GM12878 (cell line): ENCODE measurements at regions not wholly inside any gene's neighbourhood (a gene's known extent, or its start where the extent isn't known, plus 50 kb on each side); places are given as distances from the start of the nearest gene placed in this dataset.

Experiments
- ATAC-seq: fragments of 200-7000 bp; cut with Tn5 transposase; 3 replicates; pipeline ENCODE4 v1.9.1; 2020; ENCODE audit warnings: mild to moderate bottlenecking, moderate library complexity
- BruUV-seq: library from RNA; stranded (reverse); fragments of 400-500 nt; replicated peaks from 2 replicates; lab custom pipeline; 2021; lab: Mats Ljungman, UMichigan
- CTCF ChIA-PET: fragments of 300-600 bp; sonication (Branson Sonifier 250); formaldehyde crosslinking; extraction: SDS; loops from one replicate; lab custom pipeline; 2021; ENCODE audit warnings: inconsistent platforms; lab: Yijun Ruan, JAX
- POLR2A ChIA-PET: fragments of 350-600 bp; formaldehyde crosslinking; extraction: SDS; loops from one replicate; lab custom pipeline; 2021; ENCODE audit warnings: inconsistent platforms; lab: Charles Lee
- RAD21 ChIA-PET: fragments of 300-600 bp; sonication (Branson Sonifier 250); formaldehyde crosslinking; loops from one replicate; lab custom pipeline; 2023; ENCODE audit warnings: antibody characterized with exemption; ENCODE audit not compliant: unreplicated experiment; lab: Charles Lee
- SMC1A ChIA-PET: fragments of 300-600 bp; sonication (Branson Sonifier 250); formaldehyde crosslinking; loops from one replicate; lab custom pipeline; 2023; ENCODE audit not compliant: unreplicated experiment, uncharacterized antibody; lab: Charles Lee
- DNase-seq: peaks from one replicate; pipeline ENCODE4 v3.0.0-alpha.2; 2011; ENCODE audit warnings: low read depth, low spot score
- FAIRE-seq: peaks from 3 replicates; lab custom pipeline; 2011; peaks lifted over from hg19 to GRCh38; lab: Jason Lieb, UNC
- H2AFZ ChIP-seq: 2 replicates; pipeline ENCODE4 v1.6.0; 2011; ENCODE audit warnings: low read depth, low read length, control low read depth; ENCODE audit not compliant: control insufficient read depth
- H3K27ac ChIP-seq: 2 replicates; pipeline ENCODE4 v1.5.1; 2011; ENCODE audit warnings: control low read depth; ENCODE audit not compliant: control insufficient read depth, insufficient read depth
- H3K27me3 ChIP-seq, 2 experiments: replicated peaks in 1 of 2; 2 replicates each; pipeline versions ENCODE4 v1.6.0 to v1.6.1; 2011; ENCODE audit warnings: low read length in 1 of 2; ENCODE audit not compliant: control insufficient read depth in 2 of 2, insufficient read depth in 2 of 2
- H3K36me3 ChIP-seq, 2 experiments: 2 replicates each; pipeline ENCODE4 v1.5.1; 2011; ENCODE audit warnings: low read length in 1 of 2; ENCODE audit not compliant: control insufficient read depth in 2 of 2, insufficient read depth in 2 of 2
- H3K4me1 ChIP-seq: 2 replicates; pipeline ENCODE4 v1.6.1; 2011; ENCODE audit warnings: mild to moderate bottlenecking, low read length, moderate library complexity, mixed read lengths; ENCODE audit not compliant: control insufficient read depth, insufficient read depth
- H3K4me2 ChIP-seq: 2 replicates; pipeline ENCODE4 v1.6.0; 2011; ENCODE audit warnings: control low read depth; ENCODE audit not compliant: control insufficient read depth, insufficient read depth
- H3K4me3 ChIP-seq: fragments of 200-600 bp; sonication (generic); 2 replicates; pipeline ENCODE4 v1.5.1; 2016
- H3K79me2 ChIP-seq: 2 replicates; pipeline ENCODE4 v1.6.0; 2011; ENCODE audit warnings: low read length; ENCODE audit not compliant: control insufficient read depth, insufficient read depth
- H3K9ac ChIP-seq: 2 replicates; pipeline ENCODE4 v1.8.0; 2011; ENCODE audit warnings: low read length, control low read depth, mixed read lengths; ENCODE audit not compliant: control insufficient read depth, insufficient read depth
- H3K9me3 ChIP-seq: replicated peaks from 3 replicates; pipeline ENCODE4 v1.5.1; 2011; ENCODE audit warnings: mild to moderate bottlenecking, low read length; ENCODE audit not compliant: control insufficient read depth, insufficient read depth
- H4K20me1 ChIP-seq: 2 replicates; pipeline ENCODE4 v1.6.0; 2011; ENCODE audit not compliant: control insufficient read depth, insufficient read depth
- ATF7 ChIP-seq: fragments of 450-650 bp; IDR thresholded peaks from 2 replicates; pipeline ENCODE4 v1.6.1; 2016; ENCODE audit warnings: low read depth, mild to moderate bottlenecking
- BCL11A ChIP-seq: IDR thresholded peaks from 2 replicates; pipeline ENCODE4 v1.6.1; 2011; ENCODE audit warnings: low read depth, low read length
- EGR1 ChIP-seq, 2 experiments: IDR thresholded peaks; 1 replicate in 1 of 2; 2 replicates in 1 of 2; pipeline ENCODE4 v1.6.1; 2011 to 2012; ENCODE audit warnings: low read depth in 2 of 2, low read length in 2 of 2, borderline replicate concordance in 1 of 2, mild to moderate bottlenecking in 1 of 2, moderate library complexity in 1 of 2
- EP300 ChIP-seq, 2 experiments: fragments of 150-350 bp in 1 of 2; IDR thresholded peaks; 2 replicates each; pipeline ENCODE4 v1.6.1; 2011 to 2012; ENCODE audit warnings: low read depth in 2 of 2, low read length in 2 of 2, borderline replicate concordance in 1 of 2, improper control_type of control experiment in 1 of 2, inconsistent platforms in 1 of 2; ENCODE audit not compliant: control insufficient read depth in 1 of 2
- IRF3 ChIP-seq: fragments of 450-650 bp; IDR thresholded peaks from 2 replicates; pipeline ENCODE4 v1.6.1; 2014; ENCODE audit warnings: mild to moderate bottlenecking
- PAX5 ChIP-seq: IDR thresholded peaks from 2 replicates; pipeline ENCODE4 v1.6.1; 2011; ENCODE audit warnings: low read depth, low read length, borderline replicate concordance
- RELA ChIP-seq: fragments of 450-650 bp; IDR thresholded peaks from 2 replicates; pipeline ENCODE4 v1.8.0; 2014; ENCODE audit warnings: borderline replicate concordance; ENCODE audit not compliant: partially characterized antibody
- TCF12 ChIP-seq: IDR thresholded peaks from 2 replicates; pipeline ENCODE4 v1.6.1; 2011; ENCODE audit warnings: low read depth, mild to moderate bottlenecking, low read length
- ZNF24 ChIP-seq: fragments of 450-650 bp; IDR thresholded peaks from 2 replicates; pipeline ENCODE4 v1.6.1; 2017; ENCODE audit warnings: antibody characterized with exemption, mild to moderate bottlenecking
- ZNF687 ChIP-seq: fragments of 450-650 bp; IDR thresholded peaks from 2 replicates; pipeline ENCODE4 v1.6.1; 2017; ENCODE audit warnings: mild to moderate bottlenecking, moderate library complexity
- WGBS: methylation state at CpG from one replicate; pipeline ENCODE4 v1.1.6; 2016; ENCODE audit warnings: low lambda C conversion rate; ENCODE audit not compliant: insufficient replicate concordance, insufficient coverage; ENCODE audit errors: missing lambda C conversion rate; 5-methylcytosine and 5-hydroxymethylcytosine counted together
- in situ Hi-C: fragments of 300-500 bp; cut with MboI; formaldehyde crosslinking; loops from 9 replicates; pipeline ENCODE4 v1.14.3; 2018; ENCODE audit warnings: mixed read lengths
- intact Hi-C: fragments of 100-400 bp; cut with micrococcal nuclease; formaldehyde crosslinking; loops from one replicate; pipeline ENCODE4 v1.14.2; 2022; ENCODE audit not compliant: unreplicated experiment
- TF ChIP-seq, protein P1 (sequence below): IDR thresholded peaks from 2 replicates; pipeline ENCODE4 v1.6.1; 2011; ENCODE audit warnings: borderline replicate concordance, low read depth, mild to moderate bottlenecking, moderate library complexity, mixed read lengths, low read length; ENCODE audit not compliant: insufficient read depth; ENCODE audit errors: extremely low read length
- TF ChIP-seq, protein P2 (sequence below): fragments of 450-650 bp; IDR thresholded peaks from 2 replicates; pipeline ENCODE4 v1.6.1; 2017; ENCODE audit warnings: mild to moderate bottlenecking, low read depth, inconsistent platforms; ENCODE audit not compliant: poor library complexity, severe bottlenecking

- RAD21 ChIA-PET, result no interaction called here
- Histone ChIP-seq H3K27me3 (no peaks in the 10 kb centered on the region), H3K27ac (no peak overlapping the region), H3K79me2 (no peaks in the 10 kb centered on the region), H3K9me3 (no peaks in the 10 kb centered on the region), H3K4me1 (no peaks in the 10 kb centered on the region), H3K9ac (no peak overlapping the region), H2AFZ (no peak overlapping the region), H3K4me2 (no peak overlapping the region), H3K36me3 (no peaks in the 10 kb centered on the region), H4K20me1 (no peaks in the 10 kb centered on the region), H3K4me3 (no peak overlapping the region)
- POLR2A ChIA-PET, result interaction anchor here (0.5 kb wide), 1 partner anchor 294 kb away, joined by 3 read pairs; no protein-coding TSS in a partner anchor
- in situ Hi-C loops (no loop called here), intact Hi-C loops (no loop called here)
- FAIRE-seq (no peak), ATAC-seq (no peak), DNase-seq (no peak)
- CTCF ChIA-PET, result interaction anchor here (0.7 to 2.1 kb wide), 3 partner anchors 43 to 462 kb away, joined by 3 to 10 read pairs (median 4); no protein-coding TSS in a partner anchor
- TF ChIP-seq PAX5 (no peak), RELA (no peak), ZNF24 (no peak), EP300 (IDR thresholded peaks at IDR 0.05; ENCODE audit: borderline replicate concordance in 1 of 2, control insufficient read depth in 1 of 2, low read depth in 2 of 2, low read length in 2 of 2) (no peak), EGR1 (IDR thresholded peaks at IDR 0.05; ENCODE audit: borderline replicate concordance in 1 of 2, low read depth in 2 of 2, low read length in 2 of 2) (no peak), ATF7 (no peak), IRF3 (no peak), TCF12 (no peak), ZNF687 (no peak), BCL11A (no peak)
- TF ChIP-seq, protein P1, sequence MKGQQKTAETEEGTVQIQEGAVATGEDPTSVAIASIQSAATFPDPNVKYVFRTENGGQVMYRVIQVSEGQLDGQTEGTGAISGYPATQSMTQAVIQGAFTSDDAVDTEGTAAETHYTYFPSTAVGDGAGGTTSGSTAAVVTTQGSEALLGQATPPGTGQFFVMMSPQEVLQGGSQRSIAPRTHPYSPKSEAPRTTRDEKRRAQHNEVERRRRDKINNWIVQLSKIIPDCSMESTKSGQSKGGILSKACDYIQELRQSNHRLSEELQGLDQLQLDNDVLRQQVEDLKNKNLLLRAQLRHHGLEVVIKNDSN, result no peak
- TF ChIP-seq, protein P2, sequence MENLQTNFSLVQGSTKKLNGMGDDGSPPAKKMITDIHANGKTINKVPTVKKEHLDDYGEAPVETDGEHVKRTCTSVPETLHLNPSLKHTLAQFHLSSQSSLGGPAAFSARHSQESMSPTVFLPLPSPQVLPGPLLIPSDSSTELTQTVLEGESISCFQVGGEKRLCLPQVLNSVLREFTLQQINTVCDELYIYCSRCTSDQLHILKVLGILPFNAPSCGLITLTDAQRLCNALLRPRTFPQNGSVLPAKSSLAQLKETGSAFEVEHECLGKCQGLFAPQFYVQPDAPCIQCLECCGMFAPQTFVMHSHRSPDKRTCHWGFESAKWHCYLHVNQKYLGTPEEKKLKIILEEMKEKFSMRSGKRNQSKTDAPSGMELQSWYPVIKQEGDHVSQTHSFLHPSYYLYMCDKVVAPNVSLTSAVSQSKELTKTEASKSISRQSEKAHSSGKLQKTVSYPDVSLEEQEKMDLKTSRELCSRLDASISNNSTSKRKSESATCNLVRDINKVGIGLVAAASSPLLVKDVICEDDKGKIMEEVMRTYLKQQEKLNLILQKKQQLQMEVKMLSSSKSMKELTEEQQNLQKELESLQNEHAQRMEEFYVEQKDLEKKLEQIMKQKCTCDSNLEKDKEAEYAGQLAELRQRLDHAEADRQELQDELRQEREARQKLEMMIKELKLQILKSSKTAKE, result no peak
- WGBS, result 43% methylated on average over 8 of the region's 8 CpGs
- no TSS peak for BruUV-seq
- SMC1A ChIA-PET, result interaction anchor here (1.2 to 1.6 kb wide), 3 partner anchors 43 to 183 kb away, joined by 3 read pairs; no protein-coding TSS in a partner anchor
These were observed 211.1 kb upstream of the ACTBL2 start for GRCh38 chr5:57693488-57694305.
